B cell (primary cell): ENCODE measurements at regions not wholly inside any gene's neighbourhood (a gene's known extent, or its start where the extent isn't known, plus 50 kb on each side); places are given as distances from the start of the nearest gene placed in this dataset.

Source experiments
- ATAC-seq: fragments of 200-7000 bp; cut with Tn5 transposase; one replicate; pipeline ENCODE4 v1.10.0; 2021; ENCODE audit warnings: low read depth, mild to moderate bottlenecking, moderate number of reproducible peaks, moderate library complexity
- CTCF ChIA-PET: fragments of 350-600 bp; sonication (Branson Sonifier 250); formaldehyde crosslinking; loops from one replicate; lab custom pipeline; 2021; ENCODE audit warnings: antibody characterized with exemption, inconsistent platforms; lab: Charles Lee
- POLR2A ChIA-PET: fragments of 350-600 bp; sonication (Branson Sonifier 250); formaldehyde crosslinking; loops from one replicate; lab custom pipeline; 2021; ENCODE audit warnings: antibody characterized with exemption; lab: Charles Lee
- DNase-seq: peaks from one replicate; pipeline ENCODE4 v3.0.0; 2013
- H2AFZ ChIP-seq: 2 replicates; pipeline ENCODE4 v1.6.1; 2012; ENCODE audit warnings: mild to moderate bottlenecking, low read depth, low read length; ENCODE audit not compliant: insufficient read depth, poor library complexity, severe bottlenecking
- H3K27ac ChIP-seq, 2 donors: 1 replicate in 1 of 2; 2 replicates in 1 of 2; pipeline ENCODE4 v1.5.1; 2012 to 2013; ENCODE audit warnings: low read length in 2 of 2, mild to moderate bottlenecking in 2 of 2, moderate library complexity in 1 of 2
- H3K27me3 ChIP-seq, 4 experiments: fragments of 200-600 bp in 1 of 4; sonication (generic) in 1 of 4; replicated peaks in 1 of 4; 1 replicate in 2 of 4; 2 replicates in 2 of 4; pipeline versions ENCODE4 v1.6.1 to v1.7.0; 2013 to 2016; ENCODE audit warnings: low read length in 3 of 4, mild to moderate bottlenecking in 2 of 4, mixed read lengths in 1 of 4, moderate library complexity in 1 of 4; ENCODE audit not compliant: insufficient read depth in 4 of 4, control insufficient read depth in 3 of 4; ENCODE audit errors: control extremely low read depth in 1 of 4
- H3K36me3 ChIP-seq, 2 experiments: replicated peaks in 1 of 2; 1 replicate in 1 of 2; 2 replicates in 1 of 2; pipeline versions ENCODE4 v1.6.1 to v1.7.1; 2013; ENCODE audit warnings: low read length in 1 of 2; ENCODE audit not compliant: insufficient read depth in 2 of 2, control insufficient read depth in 1 of 2; ENCODE audit errors: control extremely low read depth in 1 of 2, extremely low read depth in 1 of 2
- H3K4me1 ChIP-seq, 2 donors: fragments of 200-600 bp in 1 of 2; sonication (generic) in 1 of 2; 1 replicate in 1 of 2; 2 replicates in 1 of 2; pipeline versions ENCODE4 v1.5.1 to v1.6.1; 2013 to 2017; ENCODE audit warnings: low read length in 2 of 2; ENCODE audit not compliant: control insufficient read depth in 2 of 2, insufficient read depth in 2 of 2
- H3K4me2 ChIP-seq: replicated peaks from 2 replicates; pipeline ENCODE3; 2012; ENCODE audit warnings: mild to moderate bottlenecking, low read depth, low read length; ENCODE audit not compliant: poor library complexity, severe bottlenecking
- H3K4me3 ChIP-seq, 5 experiments: fragments of 200-600 bp in 1 of 5; sonication (generic) in 1 of 5; 1 replicate in 3 of 5; 2 replicates in 2 of 5; pipeline versions ENCODE4 v1.5.1 to v1.7.0; 2011 to 2016; ENCODE audit warnings: low read length in 4 of 5, mild to moderate bottlenecking in 4 of 5, low read depth in 2 of 5, control low read depth in 1 of 5, moderate library complexity in 1 of 5; ENCODE audit not compliant: insufficient read depth in 1 of 5; ENCODE audit errors: control extremely low read depth in 1 of 5, extremely low read depth in 1 of 5
- H3K79me2 ChIP-seq: fragments of 200-600 bp; sonication (generic); one replicate; pipeline ENCODE4 v1.6.0; 2016; ENCODE audit warnings: low read length; ENCODE audit not compliant: control insufficient read depth, insufficient read depth
- H3K9ac ChIP-seq: fragments of 200-600 bp; sonication (generic); 2 replicates; pipeline ENCODE4 v1.6.1; 2017; ENCODE audit warnings: mild to moderate bottlenecking, low read length, moderate library complexity
- H3K9me3 ChIP-seq, 3 donors: one replicate each; pipeline versions ENCODE4 v1.6.1 to v1.7.1; 2013; ENCODE audit warnings: low read length in 2 of 3; ENCODE audit not compliant: control insufficient read depth in 2 of 3, insufficient read depth in 1 of 3; ENCODE audit errors: control extremely low read depth in 1 of 3
- H4K20me1 ChIP-seq: 2 replicates; pipeline ENCODE4 v1.6.0; 2012; ENCODE audit warnings: mild to moderate bottlenecking, low read length; ENCODE audit not compliant: insufficient read depth, control insufficient read depth, poor library complexity, severe bottlenecking
- H3K27ac Mint-ChIP-seq: one replicate; pipeline ENCODE4 v1.8.0; 2021; ENCODE audit warnings: mixed read lengths
- H3K27me3 Mint-ChIP-seq: one replicate; pipeline ENCODE4 v1.8.0; 2021; ENCODE audit warnings: mixed read lengths
- H3K4me1 Mint-ChIP-seq: one replicate; pipeline ENCODE4 v1.8.0; 2021; ENCODE audit warnings: mixed read lengths
- H3K4me3 Mint-ChIP-seq: one replicate; pipeline ENCODE4 v1.8.0; 2021; ENCODE audit warnings: mixed read lengths
- H3K9me3 Mint-ChIP-seq: one replicate; pipeline ENCODE4 v1.8.0; 2022; ENCODE audit warnings: mixed read lengths; ENCODE audit not compliant: insufficient read depth
- CTCF ChIP-seq: fragments of 200-600 bp; IDR thresholded peaks from one replicate; pipeline ENCODE4 v1.8.0; 2022; ENCODE audit warnings: antibody characterized with exemption, mild to moderate bottlenecking
- EZH2 ChIP-seq: IDR thresholded peaks from 2 replicates; pipeline ENCODE4 v1.6.1; 2012; ENCODE audit warnings: borderline replicate concordance, low read depth, mild to moderate bottlenecking, moderate library complexity, low read length; ENCODE audit not compliant: insufficient read depth, poor library complexity, severe bottlenecking
- WGBS: methylation state at CpG from one replicate; pipeline ENCODE4 v1.1.5; 2013; ENCODE audit warnings: missing lambda C conversion rate; ENCODE audit not compliant: insufficient coverage; 5-methylcytosine and 5-hydroxymethylcytosine counted together
- intact Hi-C: fragments of 100-400 bp; cut with micrococcal nuclease; formaldehyde crosslinking; loops from one replicate; pipeline ENCODE4 v1.10.0; 2022

- no peak overlapping the region for H3K4me3 Mint-ChIP-seq
- intact Hi-C loops = no loop called here
- H3K9me3 ChIP-seq = no peaks in the 10 kb centered on the region
- no peak overlapping the region for H3K4me2 ChIP-seq
- TF ChIP-seq CTCF = no peak
- no peak for TF ChIP-seq EZH2
- ChIA-PET CTCF (no interaction called here), POLR2A (no interaction called here)
- H3K4me3 ChIP-seq = no peak overlapping the region
- no peaks in the 10 kb centered on the region for H4K20me1 ChIP-seq
- no peak overlapping the region for H3K27ac Mint-ChIP-seq
- H3K27me3 ChIP-seq = no peaks in the 10 kb centered on the region
- no peak overlapping the region for H2AFZ ChIP-seq
- no peaks in the 10 kb centered on the region for H3K4me1 ChIP-seq
- no peak overlapping the region for H3K9ac ChIP-seq
- DNase-seq = no peak
- 68% methylated on average over 3 of the region's 4 CpGs for WGBS
- no peaks in the 10 kb centered on the region for H3K79me2 ChIP-seq
- no peaks in the 10 kb centered on the region for H3K9me3 Mint-ChIP-seq
- H3K36me3 ChIP-seq = no peaks in the 10 kb centered on the region
- H3K27ac ChIP-seq = no peak overlapping the region
- H3K27me3 Mint-ChIP-seq = no peaks in the 10 kb centered on the region
- no peaks in the 10 kb centered on the region for H3K4me1 Mint-ChIP-seq
- no peak for ATAC-seq
Measured at GRCh38 chr3:157759311-157759710, 256.1 kb upstream of the VEPH1 start.

- no peak overlapping the region for H2AFZ ChIP-seq
- Mint-ChIP-seq H3K27me3 (no peaks in the 10 kb centered on the region), H3K4me1 (no peaks in the 10 kb centered on the region), H3K9me3 (no peaks in the 10 kb centered on the region), H3K27ac (no peak overlapping the region), H3K4me3 (no peak overlapping the region)
- no peaks in the 10 kb centered on the region for H3K4me1 ChIP-seq
- ATAC-seq (no peak), DNase-seq (no peak)
- POLR2A ChIA-PET = no interaction called here
- H3K27me3 ChIP-seq = no peaks in the 10 kb centered on the region
- H3K36me3 ChIP-seq = no peaks in the 10 kb centered on the region
- H4K20me1 ChIP-seq = no peaks in the 10 kb centered on the region
- CTCF ChIA-PET = no interaction called here
- H3K27ac ChIP-seq = no peak overlapping the region
- no peak overlapping the region for H3K4me3 ChIP-seq
- no peaks in the 10 kb centered on the region for H3K79me2 ChIP-seq
- intact Hi-C loops = no loop called here
- H3K4me2 ChIP-seq = no peak overlapping the region
- no peaks in the 10 kb centered on the region for H3K9me3 ChIP-seq
- no peak overlapping the region for H3K9ac ChIP-seq
- TF ChIP-seq CTCF = no peak
- TF ChIP-seq EZH2 = no peak
- 92% methylated on average over 4 of the region's 5 CpGs for WGBS
Measured at GRCh38 chr3:157755233-157755632, 252.0 kb upstream of the VEPH1 start.
